Mesothelial cell of epicardium (in vitro differentiated cells): ENCODE measurements at regions not wholly inside any gene's neighbourhood (a gene's known extent, or its start where the extent isn't known, plus 50 kb on each side); places are given as distances from the start of the nearest gene placed in this dataset.
A peak's percentile ranks its signal among the peaks of the same experiment; 100 is the strongest.

Experiments used
- DNase-seq, 2 experiments: peaks; one replicate each; pipeline ENCODE4 v3.0.0; 2021; ENCODE audit warnings: low spot score in 2 of 2; ENCODE audit not compliant: unreplicated experiment in 2 of 2
- H3K27ac Mint-ChIP-seq: 2 replicates; pipeline ENCODE4 v1.8.0; 2021; ENCODE audit warnings: mixed read lengths
- H3K27me3 Mint-ChIP-seq: 2 replicates; pipeline ENCODE4 v1.8.0; 2021; ENCODE audit warnings: low read depth, mixed read lengths
- H3K36me3 Mint-ChIP-seq: 2 replicates; pipeline ENCODE4 v1.8.0; 2021; ENCODE audit warnings: mixed read lengths
- H3K4me1 Mint-ChIP-seq: 2 replicates; pipeline ENCODE4 v1.8.0; 2021; ENCODE audit warnings: mixed read lengths
- H3K4me3 Mint-ChIP-seq: 2 replicates; pipeline ENCODE4 v1.8.0; 2021; ENCODE audit warnings: mild to moderate bottlenecking, moderate library complexity, mixed read lengths
- H3K9me3 Mint-ChIP-seq: 2 replicates; pipeline ENCODE4 v1.8.0; 2021; ENCODE audit warnings: mixed read lengths
- CTCF ChIP-seq: fragments of 200-600 bp; sonication (generic); IDR thresholded peaks from one replicate; pipeline ENCODE4 v1.5.0; 2021; ENCODE audit warnings: antibody characterized with exemption; ENCODE audit not compliant: unreplicated experiment

GRCh38 chr11:120056301-120057027, 81.4 kb downstream of the TRIM29 start:
- H3K27ac Mint-ChIP-seq: peak overlapping the region; percentile 97
- no peak for DNase-seq
- no peaks in the 10 kb centered on the region for H3K27me3 Mint-ChIP-seq
- no peak overlapping the region for H3K4me3 Mint-ChIP-seq
- peaks cover 20% of the 10 kb centered on the region for H3K36me3 Mint-ChIP-seq
- H3K9me3 Mint-ChIP-seq: peaks cover 21% of the 10 kb centered on the region
- TF ChIP-seq CTCF: no peak
- peaks cover 56% of the 10 kb centered on the region for H3K4me1 Mint-ChIP-seq

GRCh38 chr11:120055646-120056045, 82.3 kb downstream of the TRIM29 start:
- no peak for TF ChIP-seq CTCF
- Mint-ChIP-seq H3K9me3 (peaks cover 21% of the 10 kb centered on the region), H3K4me1 (peaks cover 49% of the 10 kb centered on the region), H3K36me3 (peaks cover 21% of the 10 kb centered on the region), H3K4me3 (no peak overlapping the region), H3K27ac (peak overlapping the region; percentile 97), H3K27me3 (no peaks in the 10 kb centered on the region)
- no peak for DNase-seq

GRCh38 chr11:120054753-120055045, 83.2 kb downstream of the TRIM29 start:
- DNase-seq: no peak
- no peaks in the 10 kb centered on the region for H3K27me3 Mint-ChIP-seq
- no peak overlapping the region for H3K4me3 Mint-ChIP-seq
- H3K27ac Mint-ChIP-seq: no peak overlapping the region
- H3K4me1 Mint-ChIP-seq: peaks cover 39% of the 10 kb centered on the region
- no peak for TF ChIP-seq CTCF
- H3K36me3 Mint-ChIP-seq: peaks cover 24% of the 10 kb centered on the region
- H3K9me3 Mint-ChIP-seq: peaks cover 21% of the 10 kb centered on the region

- Mint-ChIP-seq H3K27ac (no peak overlapping the region), H3K27me3 (no peaks in the 10 kb centered on the region), H3K9me3 (peaks cover 21% of the 10 kb centered on the region), H3K4me1 (peaks cover 34% of the 10 kb centered on the region), H3K4me3 (no peak overlapping the region), H3K36me3 (peaks cover 24% of the 10 kb centered on the region)
- DNase-seq: no peak
- no peak for TF ChIP-seq CTCF
Observed at GRCh38 chr11:120054016-120054752, 83.7 kb downstream of the TRIM29 start.

GRCh38 chr11:120052196-120052775, 85.6 kb downstream of the TRIM29 start:
- peaks cover 32% of the 10 kb centered on the region for H3K36me3 Mint-ChIP-seq
- no peaks in the 10 kb centered on the region for H3K27me3 Mint-ChIP-seq
- no peak for DNase-seq
- peaks cover 29% of the 10 kb centered on the region for H3K9me3 Mint-ChIP-seq
- TF ChIP-seq CTCF: no peak
- no peak overlapping the region for H3K27ac Mint-ChIP-seq
- peaks cover 18% of the 10 kb centered on the region for H3K4me1 Mint-ChIP-seq
- no peak overlapping the region for H3K4me3 Mint-ChIP-seq
